ENCODE measurements at regions not wholly inside any gene's neighbourhood (a gene's known extent, or its start where the extent isn't known, plus 50 kb on each side); places are given as distances from the start of the nearest gene placed in this dataset.

DNA sequence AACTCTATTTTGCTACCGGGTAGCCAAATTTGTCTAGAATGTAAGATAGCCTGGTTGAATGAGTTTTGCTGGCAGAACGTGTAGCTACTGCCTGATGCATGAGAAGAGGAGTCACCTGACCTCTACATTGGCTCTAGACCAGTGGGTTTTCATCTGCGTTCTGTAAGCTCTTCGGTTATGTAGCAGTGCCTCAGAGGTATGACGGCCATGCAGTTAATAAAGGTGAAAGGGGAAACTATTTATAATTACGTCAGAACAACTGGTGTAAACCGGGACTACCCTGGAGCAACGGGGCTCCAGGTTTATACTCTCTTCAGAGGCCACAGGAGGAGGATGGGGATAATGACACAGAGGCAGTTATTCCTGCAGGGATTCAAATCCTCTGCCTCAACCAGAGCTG lies 173.4 kb upstream of the KITLG start:
- TF ChIP-seq, protein P1, sequence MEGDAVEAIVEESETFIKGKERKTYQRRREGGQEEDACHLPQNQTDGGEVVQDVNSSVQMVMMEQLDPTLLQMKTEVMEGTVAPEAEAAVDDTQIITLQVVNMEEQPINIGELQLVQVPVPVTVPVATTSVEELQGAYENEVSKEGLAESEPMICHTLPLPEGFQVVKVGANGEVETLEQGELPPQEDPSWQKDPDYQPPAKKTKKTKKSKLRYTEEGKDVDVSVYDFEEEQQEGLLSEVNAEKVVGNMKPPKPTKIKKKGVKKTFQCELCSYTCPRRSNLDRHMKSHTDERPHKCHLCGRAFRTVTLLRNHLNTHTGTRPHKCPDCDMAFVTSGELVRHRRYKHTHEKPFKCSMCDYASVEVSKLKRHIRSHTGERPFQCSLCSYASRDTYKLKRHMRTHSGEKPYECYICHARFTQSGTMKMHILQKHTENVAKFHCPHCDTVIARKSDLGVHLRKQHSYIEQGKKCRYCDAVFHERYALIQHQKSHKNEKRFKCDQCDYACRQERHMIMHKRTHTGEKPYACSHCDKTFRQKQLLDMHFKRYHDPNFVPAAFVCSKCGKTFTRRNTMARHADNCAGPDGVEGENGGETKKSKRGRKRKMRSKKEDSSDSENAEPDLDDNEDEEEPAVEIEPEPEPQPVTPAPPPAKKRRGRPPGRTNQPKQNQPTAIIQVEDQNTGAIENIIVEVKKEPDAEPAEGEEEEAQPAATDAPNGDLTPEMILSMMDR (IDR thresholded peaks at IDR 0.05; ENCODE audit: poor library complexity, severe bottlenecking), result no peak
- TF ChIP-seq TAF1 (IDR thresholded peaks at IDR 0.05; ENCODE audit: low read depth), result no peak
- no peak for TF ChIP-seq POLR2AphosphoS5 (IDR thresholded peaks at IDR 0.05)
- TF ChIP-seq EZH2 (IDR thresholded peaks at IDR 0.05; ENCODE audit: borderline replicate concordance, insufficient read depth, low read length, poor library complexity, severe bottlenecking), result no peak
- no peak for TF ChIP-seq EP300 (conservative IDR thresholded peaks at IDR 0.05; ENCODE audit: poor library complexity, severe bottlenecking)
- TF ChIP-seq MXI1 (conservative IDR thresholded peaks at IDR 0.05; ENCODE audit: poor library complexity, severe bottlenecking), result no peak
- no peak for TF ChIP-seq SMC3 (conservative IDR thresholded peaks at IDR 0.05; ENCODE audit: poor library complexity)
- TF ChIP-seq, protein P2, sequence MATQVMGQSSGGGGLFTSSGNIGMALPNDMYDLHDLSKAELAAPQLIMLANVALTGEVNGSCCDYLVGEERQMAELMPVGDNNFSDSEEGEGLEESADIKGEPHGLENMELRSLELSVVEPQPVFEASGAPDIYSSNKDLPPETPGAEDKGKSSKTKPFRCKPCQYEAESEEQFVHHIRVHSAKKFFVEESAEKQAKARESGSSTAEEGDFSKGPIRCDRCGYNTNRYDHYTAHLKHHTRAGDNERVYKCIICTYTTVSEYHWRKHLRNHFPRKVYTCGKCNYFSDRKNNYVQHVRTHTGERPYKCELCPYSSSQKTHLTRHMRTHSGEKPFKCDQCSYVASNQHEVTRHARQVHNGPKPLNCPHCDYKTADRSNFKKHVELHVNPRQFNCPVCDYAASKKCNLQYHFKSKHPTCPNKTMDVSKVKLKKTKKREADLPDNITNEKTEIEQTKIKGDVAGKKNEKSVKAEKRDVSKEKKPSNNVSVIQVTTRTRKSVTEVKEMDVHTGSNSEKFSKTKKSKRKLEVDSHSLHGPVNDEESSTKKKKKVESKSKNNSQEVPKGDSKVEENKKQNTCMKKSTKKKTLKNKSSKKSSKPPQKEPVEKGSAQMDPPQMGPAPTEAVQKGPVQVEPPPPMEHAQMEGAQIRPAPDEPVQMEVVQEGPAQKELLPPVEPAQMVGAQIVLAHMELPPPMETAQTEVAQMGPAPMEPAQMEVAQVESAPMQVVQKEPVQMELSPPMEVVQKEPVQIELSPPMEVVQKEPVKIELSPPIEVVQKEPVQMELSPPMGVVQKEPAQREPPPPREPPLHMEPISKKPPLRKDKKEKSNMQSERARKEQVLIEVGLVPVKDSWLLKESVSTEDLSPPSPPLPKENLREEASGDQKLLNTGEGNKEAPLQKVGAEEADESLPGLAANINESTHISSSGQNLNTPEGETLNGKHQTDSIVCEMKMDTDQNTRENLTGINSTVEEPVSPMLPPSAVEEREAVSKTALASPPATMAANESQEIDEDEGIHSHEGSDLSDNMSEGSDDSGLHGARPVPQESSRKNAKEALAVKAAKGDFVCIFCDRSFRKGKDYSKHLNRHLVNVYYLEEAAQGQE (IDR thresholded peaks at IDR 0.05; ENCODE audit: borderline replicate concordance), result no peak
- TF ChIP-seq RAD21 (conservative IDR thresholded peaks at IDR 0.05), result no peak
